Nephron progenitor cell (in vitro differentiated cells): ENCODE measurements at regions not wholly inside any gene's neighbourhood (a gene's known extent, or its start where the extent isn't known, plus 50 kb on each side); places are given as distances from the start of the nearest gene placed in this dataset.

Source experiments
- DNase-seq: peaks from one replicate; pipeline ENCODE4 v3.0.0; 2021
- H3K27ac Mint-ChIP-seq: 2 replicates; pipeline ENCODE4 v1.8.0; 2021; ENCODE audit warnings: mild to moderate bottlenecking, moderate library complexity, mixed read lengths
- H3K27me3 Mint-ChIP-seq: 2 replicates; pipeline ENCODE4 v1.8.0; 2021; ENCODE audit warnings: mild to moderate bottlenecking, low read depth, mixed read lengths; ENCODE audit not compliant: poor library complexity
- H3K36me3 Mint-ChIP-seq: 2 replicates; pipeline ENCODE4 v1.8.0; 2021; ENCODE audit warnings: low read depth, mixed read lengths
- H3K4me1 Mint-ChIP-seq: 2 replicates; pipeline ENCODE4 v1.8.0; 2021; ENCODE audit warnings: mixed read lengths
- H3K4me3 Mint-ChIP-seq: 2 replicates; pipeline ENCODE4 v1.8.0; 2021; ENCODE audit warnings: mild to moderate bottlenecking, moderate library complexity, mixed read lengths
- H3K9me3 Mint-ChIP-seq: 2 replicates; pipeline ENCODE4 v1.8.0; 2021; ENCODE audit warnings: mild to moderate bottlenecking, moderate library complexity, mixed read lengths
- TF ChIP-seq, protein P1 (sequence below): fragments of 200-600 bp; sonication (generic); IDR thresholded peaks from 2 replicates; pipeline ENCODE4 v1.5.0; 2021; ENCODE audit warnings: antibody characterized with exemption

DNA sequence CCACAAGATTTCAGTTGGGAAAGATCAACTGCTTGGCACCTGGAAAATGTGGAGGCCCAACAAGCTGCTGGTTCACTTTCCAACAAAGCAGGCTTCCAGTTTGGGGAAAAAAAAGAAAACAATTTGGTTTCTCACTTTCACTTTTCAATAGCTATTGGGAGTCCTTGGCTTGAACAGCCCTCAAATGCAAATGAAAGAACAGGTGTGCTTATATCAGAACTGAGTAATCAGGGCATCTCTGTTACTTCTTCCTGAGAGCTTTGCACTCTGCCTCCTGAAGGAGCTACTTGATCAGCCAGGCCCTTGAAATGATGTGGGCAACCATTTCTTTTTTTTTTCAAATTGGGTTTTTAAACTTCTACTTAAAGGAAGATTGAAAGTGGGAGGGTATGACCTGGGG lies 73.5 kb downstream of the MFAP3 start:
- TF ChIP-seq, protein P1, sequence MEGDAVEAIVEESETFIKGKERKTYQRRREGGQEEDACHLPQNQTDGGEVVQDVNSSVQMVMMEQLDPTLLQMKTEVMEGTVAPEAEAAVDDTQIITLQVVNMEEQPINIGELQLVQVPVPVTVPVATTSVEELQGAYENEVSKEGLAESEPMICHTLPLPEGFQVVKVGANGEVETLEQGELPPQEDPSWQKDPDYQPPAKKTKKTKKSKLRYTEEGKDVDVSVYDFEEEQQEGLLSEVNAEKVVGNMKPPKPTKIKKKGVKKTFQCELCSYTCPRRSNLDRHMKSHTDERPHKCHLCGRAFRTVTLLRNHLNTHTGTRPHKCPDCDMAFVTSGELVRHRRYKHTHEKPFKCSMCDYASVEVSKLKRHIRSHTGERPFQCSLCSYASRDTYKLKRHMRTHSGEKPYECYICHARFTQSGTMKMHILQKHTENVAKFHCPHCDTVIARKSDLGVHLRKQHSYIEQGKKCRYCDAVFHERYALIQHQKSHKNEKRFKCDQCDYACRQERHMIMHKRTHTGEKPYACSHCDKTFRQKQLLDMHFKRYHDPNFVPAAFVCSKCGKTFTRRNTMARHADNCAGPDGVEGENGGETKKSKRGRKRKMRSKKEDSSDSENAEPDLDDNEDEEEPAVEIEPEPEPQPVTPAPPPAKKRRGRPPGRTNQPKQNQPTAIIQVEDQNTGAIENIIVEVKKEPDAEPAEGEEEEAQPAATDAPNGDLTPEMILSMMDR: no peak
- Mint-ChIP-seq H3K27ac (no peak overlapping the region), H3K4me3 (no peak overlapping the region), H3K27me3 (peaks cover 46% of the 10 kb centered on the region), H3K36me3 (peaks cover 18% of the 10 kb centered on the region), H3K4me1 (peaks cover 41% of the 10 kb centered on the region), H3K9me3 (peaks cover 15% of the 10 kb centered on the region)
- DNase-seq: no peak

GRCh38 chr5:154115291-154115690 lies 75.2 kb upstream of the GALNT10 start:
- peaks cover 20% of the 10 kb centered on the region for H3K36me3 Mint-ChIP-seq
- TF ChIP-seq, protein P1: no peak
- H3K4me3 Mint-ChIP-seq: no peak overlapping the region
- H3K4me1 Mint-ChIP-seq: peaks cover 64% of the 10 kb centered on the region
- peaks cover 26% of the 10 kb centered on the region for H3K27me3 Mint-ChIP-seq
- peaks cover 16% of the 10 kb centered on the region for H3K9me3 Mint-ChIP-seq
- DNase-seq: no peak
- no peak overlapping the region for H3K27ac Mint-ChIP-seq

GRCh38 chr5:154117050-154117449 lies 73.5 kb upstream of the GALNT10 start:
- no peak for DNase-seq
- H3K36me3 Mint-ChIP-seq: peaks cover 36% of the 10 kb centered on the region
- peaks cover 21% of the 10 kb centered on the region for H3K27me3 Mint-ChIP-seq
- H3K27ac Mint-ChIP-seq: no peak overlapping the region
- H3K4me1 Mint-ChIP-seq: peaks cover 58% of the 10 kb centered on the region
- TF ChIP-seq, protein P1: no peak
- H3K9me3 Mint-ChIP-seq: peaks cover 33% of the 10 kb centered on the region
- no peak overlapping the region for H3K4me3 Mint-ChIP-seq

DNA sequence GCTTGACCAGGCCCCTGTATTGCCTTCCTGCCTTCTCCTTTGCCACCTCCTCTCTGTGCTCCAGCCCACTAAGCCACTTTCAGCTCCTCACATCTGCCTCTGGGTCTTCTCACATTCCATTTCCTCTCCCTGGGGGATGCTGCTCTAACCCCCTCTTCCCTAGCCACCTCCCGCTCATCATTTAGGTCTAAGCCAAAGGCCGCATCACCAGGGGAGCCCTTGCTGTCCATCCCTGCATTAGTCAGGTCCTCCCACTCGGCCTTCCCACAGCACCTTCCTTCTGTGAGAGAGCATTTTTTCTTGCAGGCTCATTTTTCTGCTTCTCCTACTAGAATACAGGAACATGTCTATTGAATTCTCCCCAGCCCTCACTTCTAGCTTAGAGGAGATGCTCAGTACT lies 72.6 kb upstream of the GALNT10 start:
- peaks cover 53% of the 10 kb centered on the region for H3K4me1 Mint-ChIP-seq
- peak; percentile 20 for DNase-seq
- peaks cover 37% of the 10 kb centered on the region for H3K36me3 Mint-ChIP-seq

GRCh38 chr5:154118385-154118784 lies 72.1 kb upstream of the GALNT10 start:
- peaks cover 49% of the 10 kb centered on the region for H3K4me1 Mint-ChIP-seq

More for the DNA sequence above, 72.6 kb upstream of the GALNT10 start:
- Mint-ChIP-seq H3K27ac (peak overlapping the region; percentile 17), H3K9me3 (peaks cover 36% of the 10 kb centered on the region), H3K27me3 (peaks cover 28% of the 10 kb centered on the region), H3K4me3 (no peak overlapping the region)
- TF ChIP-seq, protein P1: no peak

DNA sequence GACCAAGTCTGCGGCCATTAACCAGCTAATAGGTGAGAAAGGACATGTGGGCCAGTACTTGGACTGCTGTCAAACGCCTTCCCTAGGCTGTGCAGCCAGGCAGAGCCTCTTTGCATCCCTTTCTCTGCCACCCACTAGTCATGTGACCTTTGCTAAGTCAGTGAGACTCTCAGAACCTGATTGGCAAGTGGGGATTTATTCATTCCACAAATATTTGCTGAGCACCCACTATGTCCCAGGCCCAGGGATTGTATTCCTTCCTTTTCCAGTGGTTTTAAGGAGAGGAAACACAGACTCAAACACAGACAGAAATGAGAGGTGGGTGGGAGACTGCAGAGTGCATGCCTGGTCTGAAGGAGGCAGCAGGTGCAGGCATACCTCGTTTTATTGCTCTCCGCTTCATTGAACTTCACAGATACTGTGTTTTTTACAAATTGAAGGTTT lies 71.6 kb upstream of the GALNT10 start:
- peaks cover 40% of the 10 kb centered on the region for H3K9me3 Mint-ChIP-seq
- TF ChIP-seq, protein P1: no peak
- peaks cover 28% of the 10 kb centered on the region for H3K27me3 Mint-ChIP-seq
- H3K4me1 Mint-ChIP-seq: peaks cover 49% of the 10 kb centered on the region
- DNase-seq: no peak
- H3K36me3 Mint-ChIP-seq: peaks cover 39% of the 10 kb centered on the region
- no peak overlapping the region for H3K4me3 Mint-ChIP-seq
- no peak overlapping the region for H3K27ac Mint-ChIP-seq

More at GRCh38 chr5:154118385-154118784, 72.1 kb upstream of the GALNT10 start:
- TF ChIP-seq, protein P1: no peak
- H3K4me3 Mint-ChIP-seq: no peak overlapping the region
- H3K9me3 Mint-ChIP-seq: peaks cover 38% of the 10 kb centered on the region
- H3K36me3 Mint-ChIP-seq: peaks cover 38% of the 10 kb centered on the region
- H3K27ac Mint-ChIP-seq: no peak overlapping the region
- H3K27me3 Mint-ChIP-seq: peaks cover 28% of the 10 kb centered on the region
- no peak for DNase-seq
